Erythroblast (primary cell): ENCODE measurements at regions not wholly inside any gene's neighbourhood (a gene's known extent, or its start where the extent isn't known, plus 50 kb on each side); places are given as distances from the start of the nearest gene placed in this dataset.

Source experiments
- GATA1 ChIP-seq: IDR thresholded peaks from 2 replicates; pipeline ENCODE4 v1.6.1; 2011; ENCODE audit warnings: low read depth, mild to moderate bottlenecking, control low read depth, low read length, moderate library complexity
- POLR2A ChIP-seq: IDR thresholded peaks from 2 replicates; pipeline ENCODE4 v1.6.1; 2011; ENCODE audit warnings: mild to moderate bottlenecking, low read length

DNA sequence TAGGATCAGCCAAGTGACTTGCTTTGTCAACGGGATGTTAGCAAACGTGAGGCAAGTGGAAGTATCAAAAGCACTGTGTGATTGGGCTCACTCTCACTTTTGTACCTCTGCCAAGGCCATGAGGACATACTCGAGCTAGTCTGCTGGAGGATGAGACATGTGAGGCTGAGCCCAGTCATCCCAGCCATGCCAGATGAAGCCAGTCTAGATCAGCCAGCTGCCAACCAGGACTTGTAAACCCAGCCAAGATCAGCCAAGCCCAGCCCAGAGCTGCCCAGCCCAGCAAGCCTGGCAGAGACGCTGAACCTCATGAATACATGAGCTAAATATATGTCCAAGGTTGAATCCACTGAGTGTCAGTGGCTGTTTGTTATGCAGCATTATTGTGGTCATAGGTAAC is 369.7 kb downstream of the MN1 start:
- TF ChIP-seq POLR2A (no peak), GATA1 (no peak)
